OCI-LY3 (cell line): ENCODE measurements at regions not wholly inside any gene's neighbourhood (a gene's known extent, or its start where the extent isn't known, plus 50 kb on each side); places are given as distances from the start of the nearest gene placed in this dataset.

ENCODE experiments used
- H2AFZ ChIP-seq: fragments of 200-600, 300-600 bp; shearing (Covaris generic); 2 replicates; pipeline ENCODE4 v1.6.0; 2014; ENCODE audit warnings: antibody characterized with exemption, low read depth, low read length
- H3K27ac ChIP-seq: fragments of 200-600, 300-600 bp; sonication (generic); 2 replicates; pipeline ENCODE4 v1.5.1; 2014; ENCODE audit warnings: mild to moderate bottlenecking, low read length, moderate library complexity, mixed read lengths
- H3K27me3 ChIP-seq: fragments of 200-600, 300-600 bp; sonication (generic); 2 replicates; pipeline ENCODE4 v1.6.1; 2014; ENCODE audit warnings: low read depth, low read length, mixed read lengths
- H3K36me3 ChIP-seq: fragments of 200-600, 300-600 bp; sonication (generic); replicated peaks from 2 replicates; pipeline ENCODE3; 2014; ENCODE audit warnings: low read depth, low read length, mixed read lengths
- H3K4me1 ChIP-seq: fragments of 300-600, 200-600 bp; sonication (generic); 2 replicates; pipeline ENCODE4 v1.6.1; 2014; ENCODE audit warnings: low read length, mixed read lengths
- H3K4me2 ChIP-seq: fragments of 200-600, 300-600 bp; sonication (generic); 2 replicates; pipeline ENCODE4 v1.6.1; 2014; ENCODE audit warnings: low read length, mixed read lengths
- H3K4me3 ChIP-seq: fragments of 300-600, 200-600 bp; sonication (generic); 2 replicates; pipeline ENCODE4 v1.5.1; 2014; ENCODE audit warnings: antibody characterized with exemption, mild to moderate bottlenecking, low read length, moderate library complexity
- H3K79me2 ChIP-seq: fragments of 300-600, 200-600 bp; shearing (Covaris generic); 2 replicates; pipeline ENCODE4 v1.6.1; 2014; ENCODE audit warnings: mild to moderate bottlenecking, low read length, mixed read lengths
- H3K9ac ChIP-seq: fragments of 300-600, 200-600 bp; shearing (Covaris generic); 2 replicates; pipeline ENCODE4 v1.6.0; 2014; ENCODE audit warnings: mild to moderate bottlenecking, low read length, moderate library complexity
- H3K9me3 ChIP-seq: fragments of 200-600, 300-600 bp; shearing (Covaris generic); 2 replicates; pipeline ENCODE4 v1.6.1; 2014; ENCODE audit warnings: low read length, mixed read lengths; ENCODE audit not compliant: insufficient read depth
- H4K20me1 ChIP-seq: fragments of 200-600, 300-600 bp; sonication (generic); 2 replicates; pipeline ENCODE4 v1.6.1; 2016; ENCODE audit warnings: low read length, mixed read lengths; ENCODE audit not compliant: insufficient read depth
- EZH2phosphoT487 ChIP-seq: fragments of 200-600 bp; shearing (Covaris generic); IDR thresholded peaks from 2 replicates; pipeline ENCODE4 v1.6.1; 2018; ENCODE audit warnings: antibody characterized with exemption, mixed run types, low read depth
- TF ChIP-seq, protein P1 (sequence below): fragments of 200-600, 300-600 bp; sonication (generic); IDR thresholded peaks from 2 replicates; pipeline ENCODE4 v1.5.1; 2014; ENCODE audit warnings: antibody characterized with exemption, low read length, low read depth

GRCh38 chr4:135164601-135165000 is 963.0 kb upstream of the PABPC4L start:
- H3K4me2 ChIP-seq: peak overlapping the region; percentile 51
- TF ChIP-seq, protein P1, sequence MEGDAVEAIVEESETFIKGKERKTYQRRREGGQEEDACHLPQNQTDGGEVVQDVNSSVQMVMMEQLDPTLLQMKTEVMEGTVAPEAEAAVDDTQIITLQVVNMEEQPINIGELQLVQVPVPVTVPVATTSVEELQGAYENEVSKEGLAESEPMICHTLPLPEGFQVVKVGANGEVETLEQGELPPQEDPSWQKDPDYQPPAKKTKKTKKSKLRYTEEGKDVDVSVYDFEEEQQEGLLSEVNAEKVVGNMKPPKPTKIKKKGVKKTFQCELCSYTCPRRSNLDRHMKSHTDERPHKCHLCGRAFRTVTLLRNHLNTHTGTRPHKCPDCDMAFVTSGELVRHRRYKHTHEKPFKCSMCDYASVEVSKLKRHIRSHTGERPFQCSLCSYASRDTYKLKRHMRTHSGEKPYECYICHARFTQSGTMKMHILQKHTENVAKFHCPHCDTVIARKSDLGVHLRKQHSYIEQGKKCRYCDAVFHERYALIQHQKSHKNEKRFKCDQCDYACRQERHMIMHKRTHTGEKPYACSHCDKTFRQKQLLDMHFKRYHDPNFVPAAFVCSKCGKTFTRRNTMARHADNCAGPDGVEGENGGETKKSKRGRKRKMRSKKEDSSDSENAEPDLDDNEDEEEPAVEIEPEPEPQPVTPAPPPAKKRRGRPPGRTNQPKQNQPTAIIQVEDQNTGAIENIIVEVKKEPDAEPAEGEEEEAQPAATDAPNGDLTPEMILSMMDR: no peak
- TF ChIP-seq EZH2phosphoT487: no peak

GRCh38 chr4:135144498-135144897 is 942.9 kb upstream of the PABPC4L start:
- no peaks in the 10 kb centered on the region for H3K9me3 ChIP-seq
- H3K9ac ChIP-seq: no peak overlapping the region
- no peaks in the 10 kb centered on the region for H3K36me3 ChIP-seq
- H3K4me1 ChIP-seq: no peaks in the 10 kb centered on the region
- H2AFZ ChIP-seq: no peak overlapping the region
- H3K79me2 ChIP-seq: no peaks in the 10 kb centered on the region
- H3K4me3 ChIP-seq: no peak overlapping the region
- H3K27me3 ChIP-seq: no peaks in the 10 kb centered on the region
- H3K4me2 ChIP-seq: no peak overlapping the region
- H4K20me1 ChIP-seq: no peaks in the 10 kb centered on the region
- TF ChIP-seq, protein P1: no peak
- TF ChIP-seq EZH2phosphoT487: no peak
- H3K27ac ChIP-seq: no peak overlapping the region

More at GRCh38 chr4:135164601-135165000, 963.0 kb upstream of the PABPC4L start:
- no peak overlapping the region for H2AFZ ChIP-seq
- H4K20me1 ChIP-seq: no peaks in the 10 kb centered on the region
- H3K36me3 ChIP-seq: no peaks in the 10 kb centered on the region
- H3K9ac ChIP-seq: no peak overlapping the region
- no peak overlapping the region for H3K27ac ChIP-seq
- no peaks in the 10 kb centered on the region for H3K27me3 ChIP-seq
- no peaks in the 10 kb centered on the region for H3K79me2 ChIP-seq
- peaks cover 19% of the 10 kb centered on the region for H3K4me1 ChIP-seq
- H3K4me3 ChIP-seq: peak overlapping the region; percentile 33
- H3K9me3 ChIP-seq: no peaks in the 10 kb centered on the region

DNA sequence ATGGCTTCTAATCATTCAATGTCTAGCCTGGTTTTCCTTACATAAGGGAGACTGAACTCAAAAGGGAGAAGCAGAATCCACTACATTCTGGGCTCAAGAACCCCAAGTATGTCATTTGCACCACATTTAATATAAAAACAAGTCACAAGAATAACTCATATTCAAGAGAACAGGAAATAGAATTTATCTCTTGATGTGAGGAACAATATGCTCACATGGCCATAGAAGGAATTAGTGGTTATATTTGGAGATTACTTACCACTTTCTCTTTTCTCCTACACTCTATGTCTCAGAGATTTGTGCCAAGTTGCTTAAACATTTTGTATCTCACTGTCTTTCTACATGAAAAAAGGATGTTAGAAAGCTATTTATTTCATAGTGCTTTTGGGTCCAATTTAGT is 922.6 kb upstream of the PABPC4L start:
- Histone ChIP-seq H3K27me3 (no peaks in the 10 kb centered on the region), H3K4me1 (no peaks in the 10 kb centered on the region), H3K9me3 (no peaks in the 10 kb centered on the region), H3K9ac (no peak overlapping the region), H3K36me3 (no peaks in the 10 kb centered on the region), H3K4me2 (no peak overlapping the region), H2AFZ (no peak overlapping the region), H4K20me1 (no peaks in the 10 kb centered on the region), H3K4me3 (no peak overlapping the region), H3K79me2 (no peaks in the 10 kb centered on the region), H3K27ac (no peak overlapping the region)
- TF ChIP-seq EZH2phosphoT487: no peak
- TF ChIP-seq, protein P1: no peak

DNA sequence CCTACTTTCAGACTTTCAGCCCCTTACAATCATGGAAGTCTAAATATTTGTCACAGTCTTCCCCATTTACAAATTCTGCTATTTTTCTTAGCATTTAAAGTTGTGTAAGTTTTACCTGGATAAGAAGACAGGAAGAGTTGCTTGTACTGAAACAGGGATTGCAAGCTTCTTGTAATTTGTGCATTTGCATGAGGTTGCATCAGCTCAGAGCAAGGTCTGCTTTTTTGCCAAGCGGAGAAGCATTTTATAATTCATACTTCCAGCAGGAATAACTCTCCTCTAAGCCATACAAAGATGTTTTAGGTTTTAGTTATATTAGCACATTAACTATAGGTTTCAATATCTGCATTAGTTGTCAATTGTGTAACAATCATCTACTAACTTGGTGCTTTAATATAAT is 922.0 kb upstream of the PABPC4L start:
- Histone ChIP-seq H3K27me3 (no peaks in the 10 kb centered on the region), H3K4me2 (no peak overlapping the region), H2AFZ (no peak overlapping the region), H3K36me3 (no peaks in the 10 kb centered on the region), H3K9ac (no peak overlapping the region), H3K79me2 (no peaks in the 10 kb centered on the region), H3K4me1 (no peaks in the 10 kb centered on the region), H3K27ac (no peak overlapping the region), H4K20me1 (no peaks in the 10 kb centered on the region), H3K9me3 (no peaks in the 10 kb centered on the region), H3K4me3 (no peak overlapping the region)
- TF ChIP-seq, protein P1: no peak
- no peak for TF ChIP-seq EZH2phosphoT487
